Mesothelial cell of epicardium (in vitro differentiated cells): ENCODE measurements at regions not wholly inside any gene's neighbourhood (a gene's known extent, or its start where the extent isn't known, plus 50 kb on each side); places are given as distances from the start of the nearest gene placed in this dataset.
"Not testable (repeated sequence)": the region's sequence is repeated elsewhere in the genome, so short reads cannot be mapped to it uniquely, and the experiment has no call there.

Experiments
- DNase-seq, 2 experiments: peaks; one replicate each; pipeline ENCODE4 v3.0.0; 2021; ENCODE audit warnings: low spot score in 2 of 2; ENCODE audit not compliant: unreplicated experiment in 2 of 2
- H3K27ac Mint-ChIP-seq: 2 replicates; pipeline ENCODE4 v1.8.0; 2021; ENCODE audit warnings: mixed read lengths
- H3K27me3 Mint-ChIP-seq: 2 replicates; pipeline ENCODE4 v1.8.0; 2021; ENCODE audit warnings: low read depth, mixed read lengths
- H3K36me3 Mint-ChIP-seq: 2 replicates; pipeline ENCODE4 v1.8.0; 2021; ENCODE audit warnings: mixed read lengths
- H3K4me1 Mint-ChIP-seq: 2 replicates; pipeline ENCODE4 v1.8.0; 2021; ENCODE audit warnings: mixed read lengths
- H3K4me3 Mint-ChIP-seq: 2 replicates; pipeline ENCODE4 v1.8.0; 2021; ENCODE audit warnings: mild to moderate bottlenecking, moderate library complexity, mixed read lengths
- H3K9me3 Mint-ChIP-seq: 2 replicates; pipeline ENCODE4 v1.8.0; 2021; ENCODE audit warnings: mixed read lengths
- TF ChIP-seq, protein P1 (sequence below): fragments of 200-600 bp; sonication (generic); IDR thresholded peaks from one replicate; pipeline ENCODE4 v1.5.0; 2021; ENCODE audit warnings: antibody characterized with exemption; ENCODE audit not compliant: unreplicated experiment

DNA sequence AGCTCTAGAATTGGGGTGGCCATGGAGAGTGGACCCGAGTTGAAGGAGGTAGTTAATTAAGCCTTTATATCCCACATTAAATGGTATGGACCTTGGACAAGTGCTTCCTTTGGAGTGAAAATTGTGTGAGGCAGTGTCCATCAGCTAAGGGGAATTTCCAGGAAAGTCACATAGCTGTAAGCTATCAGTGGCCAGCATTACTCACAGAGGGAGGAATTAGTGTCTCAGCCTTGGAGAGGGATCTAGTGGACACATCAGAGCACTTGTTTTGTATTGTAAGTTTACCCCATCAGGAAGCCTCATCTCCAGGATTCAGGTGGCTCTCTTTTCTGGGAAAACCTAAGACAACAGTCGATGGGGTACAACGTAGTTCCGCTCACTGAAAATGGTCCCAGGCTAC lies 416.7 kb downstream of the TFEC start:
- H3K36me3 Mint-ChIP-seq = no peaks in the 10 kb centered on the region
- H3K4me1 Mint-ChIP-seq = peaks cover 10% of the 10 kb centered on the region
- TF ChIP-seq, protein P1, sequence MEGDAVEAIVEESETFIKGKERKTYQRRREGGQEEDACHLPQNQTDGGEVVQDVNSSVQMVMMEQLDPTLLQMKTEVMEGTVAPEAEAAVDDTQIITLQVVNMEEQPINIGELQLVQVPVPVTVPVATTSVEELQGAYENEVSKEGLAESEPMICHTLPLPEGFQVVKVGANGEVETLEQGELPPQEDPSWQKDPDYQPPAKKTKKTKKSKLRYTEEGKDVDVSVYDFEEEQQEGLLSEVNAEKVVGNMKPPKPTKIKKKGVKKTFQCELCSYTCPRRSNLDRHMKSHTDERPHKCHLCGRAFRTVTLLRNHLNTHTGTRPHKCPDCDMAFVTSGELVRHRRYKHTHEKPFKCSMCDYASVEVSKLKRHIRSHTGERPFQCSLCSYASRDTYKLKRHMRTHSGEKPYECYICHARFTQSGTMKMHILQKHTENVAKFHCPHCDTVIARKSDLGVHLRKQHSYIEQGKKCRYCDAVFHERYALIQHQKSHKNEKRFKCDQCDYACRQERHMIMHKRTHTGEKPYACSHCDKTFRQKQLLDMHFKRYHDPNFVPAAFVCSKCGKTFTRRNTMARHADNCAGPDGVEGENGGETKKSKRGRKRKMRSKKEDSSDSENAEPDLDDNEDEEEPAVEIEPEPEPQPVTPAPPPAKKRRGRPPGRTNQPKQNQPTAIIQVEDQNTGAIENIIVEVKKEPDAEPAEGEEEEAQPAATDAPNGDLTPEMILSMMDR = no peak
- DNase-seq = no peak
- no peaks in the 10 kb centered on the region for H3K27me3 Mint-ChIP-seq
- peaks cover 4% of the 10 kb centered on the region for H3K9me3 Mint-ChIP-seq
- H3K27ac Mint-ChIP-seq = no peak overlapping the region
- no peak overlapping the region for H3K4me3 Mint-ChIP-seq

GRCh38 chr7:115603416-115603815 lies 427.1 kb downstream of the TFEC start:
- Mint-ChIP-seq H3K9me3 (peaks cover 9% of the 10 kb centered on the region), H3K27ac (no peak overlapping the region), H3K4me3 (no peak overlapping the region), H3K36me3 (no peaks in the 10 kb centered on the region), H3K27me3 (no peaks in the 10 kb centered on the region), H3K4me1 (no peaks in the 10 kb centered on the region)
- TF ChIP-seq, protein P1 = peak; percentile 22
- no peak for DNase-seq

DNA sequence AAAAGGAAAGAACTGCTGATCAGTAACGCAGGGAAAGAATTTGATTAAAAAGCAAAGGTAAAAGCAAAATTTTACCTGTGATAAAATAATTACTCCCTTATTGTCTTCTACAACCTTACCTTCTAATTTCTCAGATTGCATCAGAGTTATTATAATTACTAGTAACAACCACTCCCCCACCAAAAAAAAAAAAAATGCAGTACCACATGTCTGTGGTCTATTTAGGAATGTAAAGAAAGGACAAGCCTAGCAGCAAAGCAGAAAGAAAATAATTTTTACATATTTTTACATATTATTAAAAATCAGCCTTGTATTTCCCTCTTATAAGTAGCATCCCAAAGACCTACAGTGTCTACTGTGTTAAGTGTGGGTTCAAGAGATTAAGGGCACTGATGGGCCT lies 430.4 kb downstream of the TFEC start:
- peaks cover 39% of the 10 kb centered on the region for H3K9me3 Mint-ChIP-seq
- H3K27ac Mint-ChIP-seq = no peak overlapping the region
- no peak overlapping the region for H3K4me3 Mint-ChIP-seq
- peaks cover 5% of the 10 kb centered on the region for H3K36me3 Mint-ChIP-seq
- no peaks in the 10 kb centered on the region for H3K27me3 Mint-ChIP-seq
- H3K4me1 Mint-ChIP-seq = no peaks in the 10 kb centered on the region
- TF ChIP-seq, protein P1 = no peak
- no peak for DNase-seq

DNA sequence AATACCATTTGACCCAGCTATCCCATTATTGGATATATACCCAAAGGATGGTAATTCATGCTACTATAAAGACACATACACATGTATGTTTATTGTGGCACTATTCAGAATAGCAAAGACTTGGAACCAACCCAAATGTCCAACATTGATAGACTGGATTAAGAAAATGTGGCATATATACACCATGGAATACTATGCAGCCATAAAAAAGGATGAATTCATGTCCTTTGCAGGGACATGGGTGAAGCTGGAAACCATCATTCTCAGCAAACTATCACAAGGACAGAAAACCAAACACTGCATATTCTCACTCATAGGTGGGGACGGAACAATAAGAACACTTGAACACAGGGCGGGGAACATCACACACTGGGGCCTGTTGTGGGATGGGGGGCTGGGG lies 431.4 kb downstream of the TFEC start:
- Mint-ChIP-seq H3K9me3 (peaks cover 46% of the 10 kb centered on the region), H3K36me3 (peaks cover 10% of the 10 kb centered on the region)
- not testable (repeated sequence) for H3K27me3 Mint-ChIP-seq, H3K27ac Mint-ChIP-seq, H3K4me3 Mint-ChIP-seq, DNase-seq, H3K4me1 Mint-ChIP-seq

DNA sequence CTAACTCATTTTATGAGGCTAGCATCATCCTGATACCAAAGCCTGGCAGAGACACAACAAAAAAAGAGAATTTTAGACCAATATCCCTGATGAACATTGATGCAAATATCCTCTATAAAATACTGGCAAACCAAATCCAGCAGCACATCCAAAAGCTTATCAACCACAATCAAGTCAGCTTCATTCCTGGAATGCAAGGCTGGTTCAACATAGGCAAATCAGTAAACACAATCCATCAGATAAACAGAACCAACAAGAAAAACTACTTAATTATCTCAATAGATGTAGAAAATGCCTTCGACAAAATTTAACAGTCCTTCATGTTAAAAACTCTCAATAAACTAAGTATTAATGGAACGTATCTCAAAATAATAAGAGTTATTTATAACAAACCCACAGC lies 433.3 kb downstream of the TFEC start:
- not testable (repeated sequence) for H3K4me1 Mint-ChIP-seq, DNase-seq, H3K27ac Mint-ChIP-seq, H3K27me3 Mint-ChIP-seq, H3K4me3 Mint-ChIP-seq
- Mint-ChIP-seq H3K36me3 (peaks cover 10% of the 10 kb centered on the region), H3K9me3 (peaks cover 46% of the 10 kb centered on the region)

DNA sequence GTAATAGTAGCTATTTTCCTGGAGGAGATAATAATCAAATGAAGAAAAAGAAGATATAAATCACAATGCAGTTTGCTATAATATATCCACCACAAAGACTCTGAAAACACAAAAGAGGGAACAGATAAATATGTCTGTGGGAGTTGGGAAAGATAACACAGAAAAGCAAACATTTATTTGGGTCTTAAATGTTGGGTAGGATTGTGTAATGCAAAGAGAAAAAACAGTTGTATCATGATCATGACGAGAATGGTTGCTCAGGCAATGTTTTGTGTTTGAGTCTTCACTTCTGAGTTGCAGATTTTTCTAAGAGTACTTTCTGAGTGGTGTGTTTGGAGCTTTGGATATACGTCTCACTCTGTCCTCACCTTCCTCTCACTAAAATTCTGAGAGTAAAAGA lies 437.5 kb downstream of the TFEC start:
- DNase-seq = no peak
- no peaks in the 10 kb centered on the region for H3K4me1 Mint-ChIP-seq
- H3K9me3 Mint-ChIP-seq = peaks cover 61% of the 10 kb centered on the region
- H3K36me3 Mint-ChIP-seq = peaks cover 16% of the 10 kb centered on the region
- no peak overlapping the region for H3K27ac Mint-ChIP-seq
- TF ChIP-seq, protein P1 = no peak
- no peaks in the 10 kb centered on the region for H3K27me3 Mint-ChIP-seq
- no peak overlapping the region for H3K4me3 Mint-ChIP-seq

- no peak for DNase-seq
- Mint-ChIP-seq H3K27me3 (no peaks in the 10 kb centered on the region), H3K9me3 (peaks cover 44% of the 10 kb centered on the region), H3K36me3 (peaks cover 14% of the 10 kb centered on the region), H3K4me3 (no peak overlapping the region), H3K27ac (no peak overlapping the region), H3K4me1 (no peaks in the 10 kb centered on the region)
- TF ChIP-seq, protein P1 = no peak
Observed at GRCh38 chr7:115585015-115585718, 445.4 kb downstream of the TFEC start.
